ENCODE measurements at regions not wholly inside any gene's neighbourhood (a gene's known extent, or its start where the extent isn't known, plus 50 kb on each side); places are given as distances from the start of the nearest gene placed in this dataset.

GRCh38 chrX:124994404-124994803 is 325.3 kb upstream of the TEX13C start:
- DNase-seq (ENCODE audit: low read depth in 2 of 2), result no peak
- Histone ChIP-seq H3K9me3 (ENCODE audit: control insufficient read depth, insufficient read depth, low read depth, low read length) (no peaks in the 10 kb centered on the region), H3K4me1 (ENCODE audit: control insufficient read depth, extremely low read depth, insufficient read depth, low read length) (no peaks in the 10 kb centered on the region), H3K9ac (ENCODE audit: insufficient read depth, low read length) (no peak overlapping the region), H3K4me3 (replicated peaks in 1 of 4; ENCODE audit: control extremely low read depth in 1 of 4, insufficient read depth in 1 of 4, low read depth in 3 of 4, low read length in 4 of 4) (no peak overlapping the region), H3K4me2 (ENCODE audit: extremely low read depth, insufficient read depth, low read length) (no peak overlapping the region), H3K36me3 (ENCODE audit: control insufficient read depth, insufficient read depth, low read length) (no peaks in the 10 kb centered on the region), H3K27me3 (ENCODE audit: control insufficient read depth, insufficient read depth, low read length) (no peaks in the 10 kb centered on the region), H3K27ac (ENCODE audit: insufficient read depth, low read length) (no peak overlapping the region), H4K20me1 (ENCODE audit: control insufficient read depth, extremely low read depth, insufficient read depth, low read length) (no peaks in the 10 kb centered on the region), H3K79me2 (ENCODE audit: control insufficient read depth, insufficient read depth, low read length) (no peaks in the 10 kb centered on the region), H2AFZ (ENCODE audit: low read length) (no peak overlapping the region)
- TF ChIP-seq, protein P1, sequence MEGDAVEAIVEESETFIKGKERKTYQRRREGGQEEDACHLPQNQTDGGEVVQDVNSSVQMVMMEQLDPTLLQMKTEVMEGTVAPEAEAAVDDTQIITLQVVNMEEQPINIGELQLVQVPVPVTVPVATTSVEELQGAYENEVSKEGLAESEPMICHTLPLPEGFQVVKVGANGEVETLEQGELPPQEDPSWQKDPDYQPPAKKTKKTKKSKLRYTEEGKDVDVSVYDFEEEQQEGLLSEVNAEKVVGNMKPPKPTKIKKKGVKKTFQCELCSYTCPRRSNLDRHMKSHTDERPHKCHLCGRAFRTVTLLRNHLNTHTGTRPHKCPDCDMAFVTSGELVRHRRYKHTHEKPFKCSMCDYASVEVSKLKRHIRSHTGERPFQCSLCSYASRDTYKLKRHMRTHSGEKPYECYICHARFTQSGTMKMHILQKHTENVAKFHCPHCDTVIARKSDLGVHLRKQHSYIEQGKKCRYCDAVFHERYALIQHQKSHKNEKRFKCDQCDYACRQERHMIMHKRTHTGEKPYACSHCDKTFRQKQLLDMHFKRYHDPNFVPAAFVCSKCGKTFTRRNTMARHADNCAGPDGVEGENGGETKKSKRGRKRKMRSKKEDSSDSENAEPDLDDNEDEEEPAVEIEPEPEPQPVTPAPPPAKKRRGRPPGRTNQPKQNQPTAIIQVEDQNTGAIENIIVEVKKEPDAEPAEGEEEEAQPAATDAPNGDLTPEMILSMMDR (conservative IDR thresholded peaks at IDR 0.05 in 1 of 2, IDR thresholded peaks at IDR 0.05 in 1 of 2; ENCODE audit: low read depth in 1 of 2, low read length in 2 of 2), result no peak
- TF ChIP-seq EZH2 (IDR thresholded peaks at IDR 0.05; ENCODE audit: low read length, missing control alignments), result no peak

DNA sequence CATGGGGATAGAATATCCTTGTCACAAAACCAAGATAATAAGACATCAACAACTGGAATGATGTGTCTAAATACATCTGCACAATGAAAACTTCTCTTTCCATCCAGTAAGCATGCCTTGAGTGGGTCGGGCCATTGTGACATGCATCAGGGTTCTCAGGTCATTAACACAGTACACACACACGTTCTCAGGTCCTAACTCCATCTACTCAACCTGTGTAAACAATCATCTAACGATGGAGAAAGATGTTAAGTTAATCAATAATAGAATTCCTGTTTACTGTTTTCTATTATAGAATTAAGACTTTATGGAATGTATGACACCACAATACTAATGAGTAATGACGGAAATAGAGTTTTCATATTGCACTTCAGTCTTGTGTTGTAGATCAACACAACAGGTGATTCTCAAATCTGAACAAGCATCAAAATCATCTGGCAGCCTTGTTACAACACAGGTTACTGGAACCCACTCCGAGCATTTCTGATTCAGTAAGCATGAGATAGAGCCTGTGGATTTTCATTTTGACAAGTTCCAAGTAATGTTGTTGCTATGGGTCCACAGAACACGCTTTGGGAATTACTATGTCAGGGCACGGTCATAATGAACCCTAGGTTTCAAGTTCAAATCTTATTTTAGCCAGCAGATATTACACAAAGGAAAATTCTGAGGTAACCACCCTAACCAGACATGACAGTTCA is 315.8 kb upstream of the TEX13C start:
- Histone ChIP-seq H4K20me1 (ENCODE audit: control insufficient read depth, extremely low read depth, insufficient read depth, low read length) (no peaks in the 10 kb centered on the region), H3K4me3 (replicated peaks in 1 of 4; ENCODE audit: control extremely low read depth in 1 of 4, insufficient read depth in 1 of 4, low read depth in 3 of 4, low read length in 4 of 4) (no peak overlapping the region), H3K4me2 (ENCODE audit: extremely low read depth, insufficient read depth, low read length) (no peak overlapping the region), H3K9me3 (ENCODE audit: control insufficient read depth, insufficient read depth, low read depth, low read length) (no peaks in the 10 kb centered on the region), H3K36me3 (ENCODE audit: control insufficient read depth, insufficient read depth, low read length) (no peaks in the 10 kb centered on the region), H3K79me2 (ENCODE audit: control insufficient read depth, insufficient read depth, low read length) (no peaks in the 10 kb centered on the region), H3K27me3 (ENCODE audit: control insufficient read depth, insufficient read depth, low read length) (no peaks in the 10 kb centered on the region), H2AFZ (ENCODE audit: low read length) (no peak overlapping the region), H3K9ac (ENCODE audit: insufficient read depth, low read length) (no peak overlapping the region), H3K4me1 (ENCODE audit: control insufficient read depth, extremely low read depth, insufficient read depth, low read length) (no peaks in the 10 kb centered on the region), H3K27ac (ENCODE audit: insufficient read depth, low read length) (no peak overlapping the region)
- DNase-seq (ENCODE audit: low read depth in 2 of 2), result no peak
- TF ChIP-seq EZH2 (IDR thresholded peaks at IDR 0.05; ENCODE audit: low read length, missing control alignments), result no peak
- TF ChIP-seq, protein P1 (conservative IDR thresholded peaks at IDR 0.05 in 1 of 2, IDR thresholded peaks at IDR 0.05 in 1 of 2; ENCODE audit: low read depth in 1 of 2, low read length in 2 of 2), result no peak

GRCh38 chrX:125004799-125005198 is 314.9 kb upstream of the TEX13C start:
- Histone ChIP-seq H4K20me1 (ENCODE audit: control insufficient read depth, extremely low read depth, insufficient read depth, low read length) (no peaks in the 10 kb centered on the region), H3K4me3 (replicated peaks in 1 of 4; ENCODE audit: control extremely low read depth in 1 of 4, insufficient read depth in 1 of 4, low read depth in 3 of 4, low read length in 4 of 4) (no peak overlapping the region), H3K9ac (ENCODE audit: insufficient read depth, low read length) (no peak overlapping the region), H3K27me3 (ENCODE audit: control insufficient read depth, insufficient read depth, low read length) (no peaks in the 10 kb centered on the region), H3K27ac (ENCODE audit: insufficient read depth, low read length) (no peak overlapping the region), H3K79me2 (ENCODE audit: control insufficient read depth, insufficient read depth, low read length) (no peaks in the 10 kb centered on the region), H3K4me2 (ENCODE audit: extremely low read depth, insufficient read depth, low read length) (no peak overlapping the region), H3K4me1 (ENCODE audit: control insufficient read depth, extremely low read depth, insufficient read depth, low read length) (no peaks in the 10 kb centered on the region), H3K9me3 (ENCODE audit: control insufficient read depth, insufficient read depth, low read depth, low read length) (no peaks in the 10 kb centered on the region), H2AFZ (ENCODE audit: low read length) (no peak overlapping the region), H3K36me3 (ENCODE audit: control insufficient read depth, insufficient read depth, low read length) (no peaks in the 10 kb centered on the region)
- no peak for DNase-seq (ENCODE audit: low read depth in 2 of 2)
- TF ChIP-seq, protein P1 (conservative IDR thresholded peaks at IDR 0.05 in 1 of 2, IDR thresholded peaks at IDR 0.05 in 1 of 2; ENCODE audit: low read depth in 1 of 2, low read length in 2 of 2), result no peak
- no peak for TF ChIP-seq EZH2 (IDR thresholded peaks at IDR 0.05; ENCODE audit: low read length, missing control alignments)

All from fibroblast of lung (primary cell).